GM10266 (cell line): ENCODE measurements at regions not wholly inside any gene's neighbourhood (a gene's known extent, or its start where the extent isn't known, plus 50 kb on each side); places are given as distances from the start of the nearest gene placed in this dataset.
A peak's percentile ranks its signal among the peaks of the same experiment; 100 is the strongest.

ENCODE experiments used
- DNase-seq: peaks from one replicate; pipeline ENCODE4 v3.0.0; 2012; ENCODE audit errors: extremely low spot score
- CTCF ChIP-seq: IDR thresholded peaks from 2 replicates; pipeline ENCODE4 v1.5.1; 2012; ENCODE audit warnings: mild to moderate bottlenecking, low read depth; ENCODE audit not compliant: control insufficient read depth, insufficient read depth; ENCODE audit errors: missing control alignments

GRCh38 chr2:42859791-42860190 lies 67.4 kb upstream of the HAAO start:
- no peak for TF ChIP-seq CTCF
- no peak for DNase-seq

GRCh38 chr2:42859006-42859552 lies 66.7 kb upstream of the HAAO start:
- DNase-seq = peak; percentile 76
- TF ChIP-seq CTCF = peak; percentile 80

DNA sequence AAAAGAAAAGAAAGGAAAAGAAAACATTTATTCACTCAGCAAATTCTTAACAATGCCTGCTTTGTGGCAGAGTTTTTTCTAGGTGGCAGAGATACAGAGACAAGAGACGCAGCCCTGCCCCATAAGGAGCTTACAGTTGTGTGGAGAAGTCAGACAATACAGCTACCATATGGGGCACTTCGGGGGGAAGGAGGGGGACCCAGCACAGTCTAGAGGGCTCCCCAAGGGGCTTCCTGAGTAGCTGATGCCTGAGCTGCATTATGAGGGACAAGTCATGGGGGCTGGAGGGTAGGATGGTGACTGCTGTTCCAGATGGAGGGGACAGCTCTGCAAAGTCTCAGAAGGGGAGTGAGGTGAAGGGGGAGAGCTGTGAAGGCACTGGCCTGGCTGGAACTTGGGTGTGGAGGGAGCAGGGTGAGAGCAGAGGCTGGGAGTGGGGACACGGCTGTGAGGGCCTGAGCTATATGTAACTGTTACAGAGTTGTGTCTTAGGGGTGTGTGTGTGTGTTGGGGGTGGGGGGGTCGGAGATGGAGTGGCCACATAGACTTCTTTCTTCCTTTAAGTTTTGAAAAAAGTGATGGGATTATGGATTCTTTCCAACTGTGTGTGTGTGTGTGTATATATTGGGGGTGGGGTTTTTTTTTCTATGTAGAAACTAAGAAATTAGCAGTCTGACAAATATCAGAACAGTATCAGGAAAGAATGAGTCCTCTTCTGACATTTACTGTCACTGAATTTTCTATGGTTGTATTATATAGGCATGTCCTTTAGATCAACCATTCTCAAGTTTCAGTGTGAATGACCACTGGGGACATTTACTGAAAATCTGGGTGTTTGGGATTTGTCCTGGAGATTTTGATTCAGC lies 66.0 kb upstream of the HAAO start:
- TF ChIP-seq CTCF = no peak
- DNase-seq = no peak

DNA sequence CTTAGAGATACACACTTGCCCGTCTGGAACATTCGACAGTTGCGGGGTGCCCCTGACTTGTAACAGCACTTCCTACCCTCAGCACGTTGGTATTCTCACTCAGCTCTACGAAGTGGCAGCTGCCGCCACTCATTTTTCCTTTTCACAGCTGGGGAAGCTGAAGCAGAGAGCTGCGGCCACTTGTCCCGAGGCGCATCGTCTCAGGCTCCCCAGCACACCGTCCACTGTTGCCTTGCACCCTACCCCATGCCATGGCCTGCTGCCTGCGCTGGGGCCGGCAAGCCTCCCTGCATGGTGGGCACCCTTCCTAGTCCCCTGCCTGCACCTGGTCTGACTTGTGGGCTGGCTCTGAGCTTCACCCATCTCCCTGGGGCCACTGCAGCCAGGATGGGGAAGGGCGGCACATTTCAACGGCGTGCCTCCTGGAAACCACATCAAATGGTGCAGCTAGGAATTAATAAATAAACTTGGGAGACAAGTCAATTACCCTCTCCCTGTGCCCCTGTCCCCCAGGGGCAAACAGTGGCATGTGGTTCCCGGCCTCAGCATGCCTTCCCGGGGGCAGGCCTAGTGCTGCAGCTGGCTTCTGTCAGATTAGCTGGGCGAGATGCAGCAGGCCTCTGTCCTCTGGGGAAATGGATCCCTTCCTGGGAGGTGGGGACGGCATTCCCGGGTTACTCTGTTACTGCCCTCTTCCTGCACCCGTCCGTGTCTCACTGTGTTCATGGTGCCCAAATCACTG lies 64.7 kb upstream of the HAAO start:
- TF ChIP-seq CTCF = no peak
- DNase-seq = no peak

DNA sequence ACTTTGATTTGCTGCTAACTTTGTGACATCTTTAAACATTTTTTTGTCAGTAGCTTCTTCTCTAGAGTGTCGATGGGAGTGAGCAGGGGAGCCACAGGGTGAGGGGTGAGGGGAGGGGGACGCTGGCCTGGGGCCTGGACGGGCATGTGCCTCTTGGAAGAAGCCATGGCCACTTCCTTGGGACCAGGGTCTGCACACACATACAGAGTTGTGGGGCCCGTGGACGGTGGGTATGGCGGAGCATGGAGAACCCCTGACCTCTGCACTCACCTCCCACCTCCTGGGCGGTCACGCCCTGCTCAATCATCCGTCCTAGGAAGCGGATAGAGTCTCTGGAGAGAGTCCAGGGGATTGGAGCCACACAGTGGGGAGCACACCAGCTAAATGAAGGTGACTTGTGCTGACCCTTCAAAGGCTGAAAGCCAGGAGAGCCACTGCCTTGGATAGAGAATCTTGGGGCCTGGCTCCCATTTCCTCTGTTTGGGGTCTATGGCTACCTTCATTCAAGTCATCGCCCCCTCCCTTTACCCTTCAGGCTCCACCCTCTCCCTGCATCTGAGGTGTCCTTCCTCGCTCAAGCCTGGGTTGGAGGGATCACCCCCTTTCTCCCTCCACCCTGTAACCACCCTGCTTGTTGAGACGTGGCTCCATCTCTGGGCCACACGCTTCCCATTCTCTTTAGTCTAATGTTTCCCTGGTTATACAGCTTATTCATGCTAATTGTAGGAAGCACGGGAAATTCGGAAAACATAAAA lies 63.9 kb upstream of the HAAO start:
- DNase-seq = no peak
- no peak for TF ChIP-seq CTCF

GRCh38 chr2:42855221-42855970 lies 63.0 kb upstream of the HAAO start:
- no peak for TF ChIP-seq CTCF
- DNase-seq = no peak
